NOMO-1 (cell line): ENCODE measurements at regions not wholly inside any gene's neighbourhood (a gene's known extent, or its start where the extent isn't known, plus 50 kb on each side); places are given as distances from the start of the nearest gene placed in this dataset.
A peak's percentile ranks its signal among the peaks of the same experiment; 100 is the strongest.

Experiments used
- DNase-seq, 2 experiments: peaks; one replicate each; lab custom pipeline; 2025; ENCODE audit not compliant: unreplicated experiment in 2 of 2; lab: John Stamatoyannopoulos, UW

DNA sequence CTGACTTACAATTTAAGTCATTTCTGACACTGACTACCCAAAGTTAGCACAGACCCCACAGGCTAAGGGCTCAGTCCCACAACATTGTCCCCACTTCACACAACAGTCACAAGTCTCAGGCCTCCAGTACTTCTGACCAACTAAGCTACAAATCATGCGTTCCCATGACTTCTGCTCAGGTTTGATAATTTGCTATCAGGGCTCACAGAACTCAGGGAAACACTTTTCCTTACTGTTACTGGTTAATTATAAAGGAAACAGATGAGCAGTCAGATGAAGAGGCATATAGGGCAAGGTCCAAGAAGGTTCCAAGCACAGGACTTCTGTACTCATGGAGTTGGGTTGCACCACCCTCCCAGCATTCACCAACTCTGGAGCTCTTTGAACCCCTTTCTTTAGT, 151.2 kb upstream of the TNR start:
- no peak for DNase-seq

GRCh38 chr1:175893192-175893591, 149.8 kb upstream of the TNR start:
- DNase-seq: no peak

GRCh38 chr1:175892686-175893085, 149.3 kb upstream of the TNR start:
- DNase-seq: no peak

DNA sequence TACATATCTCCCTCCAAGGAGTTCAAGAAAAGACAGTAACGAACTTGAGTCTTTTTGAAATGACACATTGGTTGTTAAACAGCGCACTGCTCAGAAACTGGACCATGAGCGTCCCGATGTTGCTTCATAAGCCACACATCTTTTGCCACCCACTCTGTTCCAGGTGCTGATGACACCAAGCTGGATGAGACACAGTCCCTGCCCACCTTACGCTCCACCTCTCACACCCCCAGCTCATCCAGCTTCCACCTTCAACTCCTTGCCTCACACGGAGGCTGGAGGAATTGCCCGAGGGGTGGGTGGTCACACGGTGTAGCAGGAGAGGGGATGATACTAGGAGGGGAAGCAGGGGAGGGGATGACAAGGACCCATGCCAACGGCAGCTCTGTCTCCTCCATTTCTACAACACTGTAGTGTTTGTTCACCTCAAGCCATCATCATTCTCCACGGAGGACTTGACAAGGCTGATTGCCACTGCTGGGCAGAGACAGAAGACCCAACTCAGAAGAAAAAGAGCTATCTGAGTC, 148.5 kb upstream of the TNR start:
- DNase-seq: no peak

DNA sequence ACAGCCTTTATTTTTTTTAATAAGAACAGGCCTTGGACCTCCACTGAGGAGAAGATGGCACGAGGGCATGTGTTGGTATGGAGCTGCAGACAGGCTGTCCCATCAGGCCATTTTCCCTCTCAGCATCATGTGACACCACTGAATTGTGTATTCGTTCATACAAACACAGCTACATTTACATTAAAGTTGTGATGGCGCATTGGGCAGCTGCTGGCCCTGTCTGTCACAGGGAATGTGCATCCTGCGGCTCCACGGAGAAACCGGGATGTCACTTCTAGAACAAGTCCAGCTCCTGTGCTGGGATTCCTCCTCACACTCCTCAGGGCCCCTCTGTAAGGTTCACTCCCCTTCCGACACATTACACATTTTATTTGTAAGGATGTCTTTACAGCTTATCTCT, 147.6 kb upstream of the TNR start:
- DNase-seq: no peak

DNA sequence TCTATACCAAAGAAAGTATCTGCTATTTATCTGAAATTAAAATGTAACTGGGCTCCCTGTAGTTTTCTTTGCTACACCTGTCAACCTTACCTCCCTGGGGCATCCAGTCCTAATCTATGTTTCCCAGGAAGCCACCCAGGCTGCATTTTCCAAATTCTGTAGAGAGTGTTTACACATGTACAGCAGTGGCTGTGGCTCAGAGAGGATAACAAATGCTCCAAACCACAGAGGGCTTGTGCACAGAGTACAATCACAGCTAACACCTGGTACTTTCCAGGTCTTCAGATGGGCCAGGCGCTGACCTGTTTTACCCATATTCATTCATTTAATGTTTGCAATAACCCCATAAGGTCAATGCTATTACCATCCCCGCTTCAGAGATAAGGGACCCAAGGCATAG, 146.5 kb upstream of the TNR start:
- no peak for DNase-seq

DNA sequence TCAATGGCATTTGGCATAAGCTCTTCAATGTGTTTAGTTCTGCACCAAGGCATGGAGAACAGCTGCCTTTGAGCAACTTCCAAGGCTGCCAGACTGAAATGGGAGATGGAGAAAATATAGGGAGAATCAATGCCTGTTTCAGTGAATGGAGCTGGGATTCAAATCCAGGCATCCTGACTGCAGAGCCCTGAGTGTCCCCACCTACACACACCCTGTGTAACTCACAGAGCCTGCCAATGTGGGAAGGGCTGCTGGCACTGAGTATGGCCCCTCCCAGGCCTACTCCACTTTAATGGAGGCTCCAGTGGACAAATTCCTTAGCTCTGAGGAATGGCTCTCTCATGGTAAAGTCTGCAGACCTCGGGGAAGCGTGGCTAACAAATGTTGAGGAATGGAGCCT, 145.6 kb upstream of the TNR start:
- DNase-seq: no peak

GRCh38 chr1:175887981-175888428, 144.6 kb upstream of the TNR start:
- peak in 1 of 2 experiments; percentile 1 for DNase-seq

- no peak for DNase-seq
These were observed 144.1 kb upstream of the TNR start for GRCh38 chr1:175887521-175887920.

DNA sequence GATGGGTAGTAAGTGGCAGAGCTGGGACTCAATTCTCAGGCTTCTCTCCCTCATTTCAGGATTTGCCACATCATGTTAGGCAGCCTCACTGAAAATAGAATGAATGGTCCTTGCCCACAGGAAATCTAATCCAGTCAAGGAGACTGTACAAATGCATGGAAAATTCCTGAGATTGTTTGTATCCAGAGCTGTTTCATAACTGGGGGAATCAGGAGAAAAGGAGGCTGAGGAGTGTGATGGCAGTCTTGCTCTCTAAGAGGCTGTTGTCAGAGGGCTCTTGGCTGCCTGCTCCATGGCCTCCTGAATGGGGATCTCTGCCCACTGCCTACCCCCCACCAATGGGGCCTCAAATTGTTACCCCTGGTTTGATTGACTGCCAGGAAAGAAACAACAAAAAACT, 141.9 kb upstream of the TNR start:
- DNase-seq: no peak

DNA sequence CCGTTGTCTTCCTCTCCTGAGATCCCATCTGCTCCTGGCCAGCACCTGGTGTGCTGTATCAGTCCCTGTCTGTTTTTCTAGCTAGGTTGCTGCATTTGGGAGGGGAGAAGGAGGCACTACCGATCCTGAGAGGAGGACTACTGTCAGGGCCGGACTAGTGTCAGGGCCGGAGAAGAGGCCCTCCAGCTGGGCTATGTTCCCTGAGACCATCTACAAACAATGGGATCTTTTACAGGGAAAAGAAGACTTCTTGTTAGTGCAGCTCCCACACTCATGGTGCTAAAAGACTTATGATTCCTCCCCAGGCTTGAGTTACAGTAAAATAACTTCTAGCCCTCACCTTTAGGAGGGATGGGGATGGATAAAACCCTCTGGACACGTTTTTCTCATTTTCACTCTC, 141.0 kb upstream of the TNR start:
- DNase-seq: no peak

GRCh38 chr1:175882192-175882591, 138.8 kb upstream of the TNR start:
- no peak for DNase-seq

DNA sequence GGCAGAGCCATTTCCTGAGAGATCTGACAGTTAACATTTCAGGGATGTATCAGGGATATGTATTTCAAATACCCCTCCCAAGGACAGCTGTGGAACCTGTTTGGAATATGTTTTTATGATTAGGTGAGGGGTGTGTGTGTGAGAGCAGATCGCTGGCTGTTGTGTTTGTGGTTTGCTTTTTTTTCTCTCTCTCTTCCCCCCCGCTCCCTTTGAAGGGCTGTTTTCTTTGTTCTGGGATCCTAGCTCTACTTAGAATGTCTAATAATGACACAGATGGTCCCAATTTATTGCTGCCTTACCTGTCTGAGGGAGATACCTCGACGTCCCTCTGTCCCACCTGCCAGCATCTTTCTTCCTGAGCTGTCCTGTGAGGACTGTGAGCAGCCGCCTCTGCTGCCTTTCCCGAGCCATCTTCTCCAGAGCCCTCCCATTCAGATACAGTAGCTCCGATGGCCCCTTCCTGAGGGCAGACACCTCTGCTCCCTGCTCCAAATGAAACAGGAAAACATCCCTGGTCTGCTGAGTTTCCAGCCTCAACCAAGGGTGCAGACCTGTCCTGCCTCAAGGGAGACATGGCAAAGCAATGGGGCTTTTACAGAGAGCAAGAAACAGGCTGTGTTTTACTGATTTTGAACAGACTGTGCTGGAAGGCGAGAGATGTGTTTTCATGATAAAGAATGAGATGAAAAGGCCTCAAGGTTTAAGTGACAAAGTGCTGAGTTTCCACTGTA, 138.0 kb upstream of the TNR start:
- DNase-seq: no peak

DNA sequence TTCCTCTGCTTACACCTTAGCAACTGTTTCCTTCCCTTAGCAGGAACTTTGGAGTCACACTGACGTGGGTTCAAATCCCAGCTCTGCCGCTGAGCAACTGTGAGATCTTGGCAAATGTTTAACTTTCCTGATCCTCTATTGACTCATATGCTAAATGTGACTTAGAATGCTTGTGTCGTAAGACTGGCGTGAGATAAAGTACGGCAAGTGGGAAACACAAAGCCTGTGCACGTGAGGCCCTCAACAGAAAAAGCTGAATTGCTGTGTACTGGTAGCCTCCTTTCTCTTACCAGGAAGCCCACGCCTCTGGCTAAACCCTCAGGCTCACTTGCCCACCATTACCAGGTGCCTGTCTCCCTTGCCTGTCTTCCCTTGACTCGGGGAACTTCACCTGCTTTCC, 135.4 kb upstream of the TNR start:
- DNase-seq: no peak

- no peak for DNase-seq
These were observed 134.7 kb upstream of the TNR start for GRCh38 chr1:175877939-175878737.

GRCh38 chr1:175875556-175875955, 132.2 kb upstream of the TNR start:
- no peak for DNase-seq

- no peak for DNase-seq
These were observed 130.7 kb upstream of the TNR start for GRCh38 chr1:175874081-175874480.

- no peak for DNase-seq
These were observed 130.0 kb upstream of the TNR start for GRCh38 chr1:175873290-175873935.

DNA sequence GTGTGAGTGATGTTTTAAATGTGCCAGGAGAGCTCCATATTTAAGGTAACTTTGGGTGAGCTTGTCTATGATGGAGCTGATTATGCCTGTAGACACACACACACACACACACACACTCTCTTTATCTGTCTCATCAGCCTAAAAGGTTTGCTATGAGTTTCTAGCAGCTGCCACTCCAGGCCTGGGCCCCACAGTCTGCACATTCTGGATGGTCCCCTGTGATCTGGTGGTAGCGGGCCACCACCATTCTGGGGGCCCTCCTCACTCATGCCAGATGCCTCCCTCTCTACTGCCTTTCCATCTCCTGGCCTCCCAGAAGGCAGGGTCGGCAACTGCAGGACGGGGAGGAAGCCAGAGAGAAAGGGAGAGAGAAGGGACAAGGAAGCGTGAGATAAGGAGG, 129.2 kb upstream of the TNR start:
- no peak for DNase-seq

- DNase-seq: no peak
These were observed 128.3 kb upstream of the TNR start for GRCh38 chr1:175871647-175872046.

DNA sequence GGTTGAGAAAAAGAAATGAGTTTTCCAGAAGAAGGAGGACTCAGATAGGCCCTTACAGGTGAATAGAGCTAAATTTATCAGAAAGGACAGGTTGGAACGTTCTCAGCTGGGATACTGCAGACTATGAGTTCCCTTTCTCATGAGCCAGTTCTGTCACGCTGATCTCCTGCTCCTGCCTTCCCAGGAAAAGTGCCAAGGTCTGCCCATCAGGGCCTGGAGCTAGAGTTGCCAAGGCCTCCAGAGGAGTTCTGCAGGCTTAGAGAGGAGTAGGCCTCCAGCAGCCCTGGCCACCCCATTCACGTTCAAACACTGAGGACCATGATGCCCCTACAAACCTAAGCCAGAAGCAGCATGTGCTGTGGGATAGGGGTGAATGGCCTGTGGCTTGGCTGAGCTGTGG, 126.8 kb upstream of the TNR start:
- no peak for DNase-seq

- DNase-seq: no peak
These were observed 123.4 kb upstream of the TNR start for GRCh38 chr1:175866776-175867175.
